T-helper 2 cell treated with Interferon-gamma antibody and Interleukin-4, amounts not matched to agents 100 ng/mL and 5 ng/mL, for 36 hours (primary cell): ENCODE measurements at regions not wholly inside any gene's neighbourhood (a gene's known extent, or its start where the extent isn't known, plus 50 kb on each side); places are given as distances from the start of the nearest gene placed in this dataset.
"Not testable (repeated sequence)": the region's sequence is repeated elsewhere in the genome, so short reads cannot be mapped to it uniquely, and the experiment has no call there.

ENCODE experiments used
- intact Hi-C: fragments of 100-400 bp; cut with micrococcal nuclease; formaldehyde crosslinking; loops from one replicate; pipeline ENCODE4 v1.15.1; 2023

DNA sequence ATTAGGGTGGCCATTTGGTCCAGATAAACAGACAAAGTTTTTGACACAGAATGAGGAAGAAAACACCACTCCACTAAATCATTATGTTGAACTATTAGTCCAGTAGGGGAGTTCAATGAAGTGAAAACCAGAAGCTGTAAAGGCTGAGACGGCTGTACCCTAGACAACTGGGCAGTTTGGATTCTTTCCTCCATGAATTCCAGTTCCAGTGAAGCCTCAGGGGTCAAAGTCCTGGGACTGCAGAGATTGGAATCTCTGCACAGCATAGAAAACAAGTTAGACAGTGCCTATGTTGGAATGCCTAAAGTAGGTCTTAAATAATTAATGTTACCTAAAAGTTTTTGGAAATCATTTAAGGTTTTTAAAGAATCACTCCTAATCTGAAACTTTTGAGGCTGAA lies 86.5 kb upstream of the PGR start:
- intact Hi-C loops, result not testable (repeated sequence)

DNA sequence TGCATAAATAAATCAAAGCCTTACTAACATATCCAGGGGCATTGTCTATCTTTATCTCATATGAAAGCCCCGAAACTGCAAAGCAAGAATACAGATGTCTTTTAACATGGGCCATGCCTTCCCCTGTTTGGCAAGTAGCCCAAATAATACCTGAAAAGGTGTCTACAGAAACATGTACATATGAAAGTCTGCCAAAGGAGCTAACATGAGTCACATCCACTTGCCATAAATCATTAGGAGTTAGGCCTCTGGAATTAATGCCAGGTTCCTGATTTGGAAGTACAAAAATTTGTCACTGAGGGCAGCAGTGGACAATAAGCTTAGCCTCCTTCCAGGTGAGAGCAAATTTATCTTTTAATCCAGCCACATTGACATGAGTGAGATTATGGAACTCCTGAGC lies 85.5 kb upstream of the PGR start:
- intact Hi-C loops, result no loop called here

DNA sequence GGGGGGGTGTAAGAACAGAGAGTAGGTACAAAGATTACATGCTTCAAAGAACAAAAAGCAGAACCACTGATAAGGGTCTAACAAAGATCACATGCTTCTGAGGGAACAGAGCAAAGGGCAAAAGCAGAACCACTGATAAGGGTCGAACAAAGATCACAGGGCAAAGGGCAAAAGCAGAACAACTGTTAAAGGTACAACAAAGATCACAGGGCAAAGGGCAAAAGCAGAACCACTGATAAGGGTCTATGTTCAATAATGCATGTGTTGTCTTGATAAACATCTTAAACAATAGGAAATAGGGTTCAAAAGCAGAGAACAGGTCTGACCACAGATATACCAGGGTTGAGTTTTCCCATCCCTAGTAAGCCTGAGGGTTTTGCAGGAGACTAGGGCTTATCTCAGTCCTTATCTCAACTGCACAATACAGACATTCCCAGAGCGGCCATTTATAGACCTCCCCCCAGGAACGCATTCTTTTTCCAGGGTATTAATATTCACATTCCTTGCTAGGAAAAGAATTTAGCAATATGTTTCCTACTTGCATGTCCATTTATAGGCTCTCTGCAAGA lies 81.9 kb upstream of the PGR start:
- intact Hi-C loops, result no loop called here

DNA sequence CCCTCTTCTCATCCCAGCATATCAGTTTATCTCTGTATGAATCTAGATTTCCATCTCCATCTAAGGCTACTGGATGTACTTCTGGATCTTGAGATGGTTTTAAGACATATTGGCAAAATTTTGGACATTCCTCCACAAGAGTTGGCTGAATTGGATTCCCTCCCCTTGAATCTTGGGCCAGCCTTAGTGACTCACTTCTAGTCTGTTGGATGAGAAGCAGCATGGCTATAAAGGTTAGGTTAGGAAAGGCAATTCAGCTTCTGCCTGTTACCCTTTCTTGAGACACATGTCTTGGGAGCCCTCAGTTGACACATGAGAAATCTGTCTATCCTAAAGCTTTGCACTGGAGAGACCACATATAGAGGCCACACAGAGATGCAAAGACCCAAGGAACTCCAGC lies 73.0 kb upstream of the PGR start:
- intact Hi-C loops, result no loop called here

DNA sequence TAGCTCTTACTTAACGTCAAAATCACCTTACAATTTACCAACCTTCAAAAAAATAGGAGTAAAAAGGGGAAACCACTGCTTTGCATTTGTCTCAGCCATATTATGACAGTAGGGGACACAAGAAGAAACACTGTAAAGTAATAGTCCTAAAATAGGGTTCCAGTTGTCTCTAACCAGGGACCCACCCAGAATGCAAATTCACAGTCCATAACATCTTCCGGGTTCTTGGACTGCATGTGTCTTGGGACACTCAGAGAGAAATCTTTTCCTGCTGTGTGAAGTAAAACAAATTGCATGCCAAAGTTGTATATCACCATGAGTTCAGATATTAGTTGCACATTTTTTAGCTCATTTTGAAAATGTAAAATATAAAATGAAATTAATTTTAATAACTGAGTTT lies 69.8 kb upstream of the PGR start:
- intact Hi-C loops, result no loop called here

DNA sequence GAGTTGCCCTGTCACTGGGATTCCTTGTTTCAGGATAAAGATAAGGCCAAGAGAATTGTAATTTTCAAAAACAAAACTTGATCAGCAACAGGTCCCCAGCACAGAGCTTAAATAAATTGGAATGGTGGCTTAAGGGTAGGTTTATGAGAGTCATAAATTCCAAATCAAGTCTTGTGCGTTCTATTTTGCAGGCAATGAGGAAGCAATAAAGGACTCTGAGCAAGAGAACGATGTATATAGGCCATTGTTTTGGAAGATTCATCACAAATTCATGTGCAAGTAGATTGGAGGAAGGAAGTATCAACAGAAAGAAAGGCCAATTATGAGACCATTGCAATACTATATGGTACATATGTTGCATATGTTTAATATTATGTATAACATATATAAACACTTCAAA lies 65.7 kb upstream of the PGR start:
- intact Hi-C loops, result no loop called here

DNA sequence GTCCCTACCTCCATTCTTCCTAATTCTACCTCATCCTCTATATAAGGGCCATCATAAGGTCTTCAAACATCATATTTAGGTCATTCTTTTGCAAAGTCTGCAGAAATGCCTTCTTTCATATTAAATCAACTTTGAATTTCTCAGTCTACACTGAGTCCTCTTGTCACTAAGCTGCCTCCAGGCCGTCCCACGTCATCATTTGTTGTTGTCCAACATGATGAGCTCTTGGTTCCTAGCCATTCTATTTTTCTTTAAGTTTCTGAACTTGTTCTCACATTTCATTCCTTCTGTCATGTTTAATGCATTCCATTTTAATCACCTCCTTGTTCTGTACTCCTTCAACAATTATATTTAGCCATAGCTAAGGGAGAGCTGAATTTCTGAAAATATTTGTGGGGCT lies 59.2 kb upstream of the PGR start:
- intact Hi-C loops, result no loop called here

DNA sequence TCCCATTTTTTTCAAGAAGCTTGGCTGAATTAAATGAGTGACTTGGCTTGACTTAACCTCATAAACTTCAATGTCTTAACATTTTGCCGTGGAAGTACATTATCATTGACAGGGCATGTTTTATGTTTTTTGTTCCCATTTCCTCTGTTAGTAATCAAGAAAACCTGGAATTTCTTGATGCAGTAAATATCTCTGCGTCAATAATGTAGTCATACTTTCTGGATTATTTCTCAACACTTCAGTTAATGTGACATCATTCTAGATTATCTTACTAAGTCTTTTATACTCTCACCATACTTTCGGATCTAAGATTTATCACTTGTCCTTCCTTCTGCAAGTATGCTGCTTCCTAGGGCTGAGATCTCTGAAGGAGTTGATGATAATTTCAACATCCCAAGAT lies 58.6 kb upstream of the PGR start:
- intact Hi-C loops, result no loop called here

DNA sequence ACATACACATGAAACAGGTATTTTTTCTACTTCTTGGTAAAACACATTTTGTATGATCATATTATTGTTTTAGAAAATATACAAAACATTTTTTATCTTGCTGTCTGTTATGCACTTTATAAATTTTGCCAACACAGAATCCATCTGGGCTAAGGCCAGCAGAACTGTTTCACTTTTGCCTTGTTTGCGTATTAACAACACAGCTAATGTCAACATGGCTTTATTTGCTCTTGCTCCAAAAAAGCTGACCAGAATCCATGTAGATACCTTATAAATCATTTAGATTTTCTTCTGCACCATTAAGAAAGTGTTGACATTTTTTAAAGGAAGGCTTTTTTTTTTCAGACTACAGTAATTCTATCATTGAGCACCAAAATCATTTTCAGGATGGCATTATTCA lies 58.1 kb upstream of the PGR start:
- intact Hi-C loops, result no loop called here

DNA sequence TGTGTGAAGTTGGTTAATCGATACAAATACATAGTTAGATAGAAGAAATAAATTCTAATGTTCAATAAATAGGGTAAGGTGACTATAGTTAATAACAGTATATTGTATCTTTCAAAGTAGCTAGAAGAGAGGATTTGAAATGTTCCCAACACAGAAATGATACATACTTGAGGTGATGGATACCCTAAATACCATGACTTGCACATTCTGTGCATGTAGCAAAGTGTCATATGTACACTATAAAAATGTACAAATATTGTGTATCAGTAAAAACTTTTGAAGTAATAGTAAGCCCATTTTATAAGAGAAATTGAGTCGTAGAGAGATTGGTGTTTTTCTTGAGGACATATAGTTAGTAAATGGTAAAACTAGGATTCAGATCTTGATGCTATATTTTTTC lies 56.4 kb upstream of the PGR start:
- intact Hi-C loops, result no loop called here

DNA sequence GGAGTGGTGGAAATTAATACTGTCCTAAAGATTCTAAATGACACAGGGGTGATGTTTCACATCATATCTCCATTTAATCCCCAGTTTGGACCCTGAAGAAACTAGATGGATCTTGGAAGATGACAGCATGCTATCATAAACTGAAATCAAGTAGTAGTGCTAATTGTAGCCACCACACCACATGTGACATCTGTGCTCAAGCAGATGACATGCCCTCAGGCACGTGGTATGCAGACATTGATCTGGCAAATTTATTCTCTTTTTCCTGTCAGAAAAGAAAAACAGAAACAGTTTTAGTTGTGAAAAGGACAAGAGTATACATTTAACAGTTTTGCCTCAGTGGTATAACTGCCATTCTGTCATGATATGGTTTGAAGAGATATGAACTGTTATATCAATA lies 52.9 kb upstream of the PGR start:
- intact Hi-C loops, result no loop called here

DNA sequence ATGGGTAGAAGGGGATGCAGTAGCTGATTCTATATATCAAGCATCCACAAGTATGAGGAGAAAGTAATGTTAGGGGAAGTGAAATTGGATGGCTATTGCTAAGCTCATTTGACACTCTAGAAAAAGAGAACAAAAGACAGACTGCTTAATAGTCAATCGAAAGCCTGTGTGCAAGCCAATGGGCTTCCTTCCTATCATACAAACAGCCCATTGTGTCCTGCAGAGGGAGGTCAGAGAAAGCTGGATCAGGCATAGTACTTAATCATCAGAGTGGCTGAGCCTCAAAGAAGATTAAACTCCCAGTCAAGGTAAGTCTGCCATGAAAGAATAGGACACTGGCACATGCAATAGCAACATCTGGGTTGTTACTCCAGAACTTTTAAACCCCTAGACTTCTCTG lies 50.9 kb upstream of the PGR start:
- intact Hi-C loops, result no loop called here
